H9 (cell line): ENCODE measurements at regions not wholly inside any gene's neighbourhood (a gene's known extent, or its start where the extent isn't known, plus 50 kb on each side); places are given as distances from the start of the nearest gene placed in this dataset.

Experiments used
- DNase-seq: peaks from one replicate; pipeline ENCODE4 v3.0.0-alpha.2; 2017
- H2AFZ ChIP-seq: one replicate; pipeline ENCODE4 v1.6.1; 2013; ENCODE audit warnings: mild to moderate bottlenecking, low read length, control low read depth, moderate library complexity
- H2AK5ac ChIP-seq: 2 replicates; pipeline ENCODE4 v1.6.1; 2013; ENCODE audit warnings: low read length, control low read depth, mixed read lengths; ENCODE audit not compliant: insufficient read length
- H2BK120ac ChIP-seq: one replicate; pipeline ENCODE4 v1.6.1; 2013; ENCODE audit warnings: low read depth, mild to moderate bottlenecking, low read length, control low read depth, inconsistent platforms; ENCODE audit not compliant: poor library complexity, severe bottlenecking
- H2BK12ac ChIP-seq: 2 replicates; pipeline ENCODE4 v1.6.1; 2013; ENCODE audit warnings: low read length, control low read depth, mixed read lengths, low read depth; ENCODE audit not compliant: insufficient read length
- H2BK15ac ChIP-seq: 2 replicates; pipeline ENCODE4 v1.6.1; 2013; ENCODE audit warnings: low read depth, low read length, control low read depth
- H2BK20ac ChIP-seq: one replicate; pipeline ENCODE4 v1.6.1; 2013; ENCODE audit warnings: low read depth, mild to moderate bottlenecking, low read length, control low read depth, inconsistent platforms; ENCODE audit not compliant: poor library complexity, severe bottlenecking
- H2BK5ac ChIP-seq: 2 replicates; pipeline ENCODE4 v1.6.1; 2013; ENCODE audit warnings: low read length, control low read depth, mixed read lengths; ENCODE audit not compliant: insufficient read length
- H3K14ac ChIP-seq: 2 replicates; pipeline ENCODE4 v1.6.1; 2013; ENCODE audit warnings: low read length, control low read depth; ENCODE audit not compliant: insufficient read depth
- H3K18ac ChIP-seq: 2 replicates; pipeline ENCODE4 v1.6.1; 2013; ENCODE audit warnings: low read depth, mild to moderate bottlenecking, mixed read lengths, low read length, control low read depth; ENCODE audit not compliant: insufficient read length
- H3K23ac ChIP-seq: 2 replicates; pipeline ENCODE4 v1.6.1; 2013; ENCODE audit warnings: low read length, control low read depth, mixed read lengths, low read depth; ENCODE audit not compliant: insufficient read length
- H3K23me2 ChIP-seq: 2 replicates; pipeline ENCODE4 v1.6.1; 2013; ENCODE audit warnings: low read depth, mild to moderate bottlenecking, mixed read lengths, low read length, control low read depth; ENCODE audit not compliant: insufficient read length, poor library complexity, severe bottlenecking
- H3K27ac ChIP-seq: 2 replicates; pipeline ENCODE4 v1.5.1; 2013; ENCODE audit warnings: low read length, control low read depth, mixed read lengths, low read depth; ENCODE audit not compliant: insufficient read length
- H3K27me3 ChIP-seq: 2 replicates; pipeline ENCODE4 v1.6.1; 2013; ENCODE audit warnings: low read length, control low read depth, inconsistent platforms; ENCODE audit not compliant: insufficient read depth
- H3K4ac ChIP-seq: 2 replicates; pipeline ENCODE4 v1.6.1; 2013; ENCODE audit warnings: low read depth, mild to moderate bottlenecking, control low read depth, inconsistent platforms, low read length, moderate library complexity
- H3K4me1 ChIP-seq: 2 replicates; pipeline ENCODE4 v1.6.1; 2013; ENCODE audit warnings: low read length, control low read depth, inconsistent platforms; ENCODE audit not compliant: insufficient read depth
- H3K4me2 ChIP-seq: 2 replicates; pipeline ENCODE4 v1.6.1; 2013; ENCODE audit warnings: low read length, control low read depth, mixed read lengths; ENCODE audit not compliant: insufficient read length, insufficient read depth
- H3K56ac ChIP-seq: 2 replicates; pipeline ENCODE4 v1.6.1; 2013; ENCODE audit warnings: low read depth, mild to moderate bottlenecking, mixed read lengths, low read length, control low read depth; ENCODE audit not compliant: insufficient read length
- H3K79me1 ChIP-seq: 2 replicates; pipeline ENCODE4 v1.6.1; 2013; ENCODE audit warnings: low read depth, mild to moderate bottlenecking, moderate library complexity, low read length, control low read depth, inconsistent platforms; ENCODE audit not compliant: insufficient read depth, poor library complexity, severe bottlenecking
- H3K79me2 ChIP-seq: 2 replicates; pipeline ENCODE4 v1.6.1; 2013; ENCODE audit warnings: low read length, control low read depth, inconsistent platforms; ENCODE audit not compliant: insufficient read depth
- H3K9ac ChIP-seq: 2 replicates; pipeline ENCODE4 v1.6.1; 2013; ENCODE audit warnings: low read length, control low read depth, mixed read lengths; ENCODE audit not compliant: insufficient read length; ENCODE audit errors: extremely low read depth
- H3K9me3 ChIP-seq: one replicate; pipeline ENCODE4 v1.6.1; 2013; ENCODE audit warnings: low read depth, low read length, inconsistent platforms; ENCODE audit not compliant: control insufficient read depth
- H3T11ph ChIP-seq: one replicate; pipeline ENCODE4 v1.6.1; 2013; ENCODE audit warnings: mild to moderate bottlenecking, low read length, control low read depth, inconsistent platforms
- H4K20me1 ChIP-seq: one replicate; pipeline ENCODE4 v1.6.1; 2013; ENCODE audit not compliant: control insufficient read depth, insufficient read length, insufficient read depth
- H4K5ac ChIP-seq: 2 replicates; pipeline ENCODE4 v1.6.1; 2013; ENCODE audit warnings: low read depth, mild to moderate bottlenecking, mixed read lengths, low read length, control low read depth; ENCODE audit not compliant: insufficient read length
- H4K8ac ChIP-seq: replicated peaks from 2 replicates; pipeline ENCODE4 v1.6.1; 2013; ENCODE audit warnings: low read length, control low read depth, mixed read lengths, low read depth; ENCODE audit not compliant: insufficient read length
- H4K91ac ChIP-seq: 2 replicates; pipeline ENCODE4 v1.6.1; 2013; ENCODE audit warnings: low read depth, mild to moderate bottlenecking, moderate library complexity, mixed read lengths, low read length, control low read depth; ENCODE audit not compliant: insufficient read length
- H3K27ac Mint-ChIP-seq, 3 experiments: 2 replicates in 2 of 3; 3 replicates in 1 of 3; pipeline ENCODE4 v1.8.0; 2020 to 2021; ENCODE audit warnings: mixed read lengths in 3 of 3, mild to moderate bottlenecking in 1 of 3, moderate library complexity in 1 of 3
- H3K27me3 Mint-ChIP-seq: 2 replicates; pipeline ENCODE4 v1.8.0; 2021; ENCODE audit warnings: low read depth, mild to moderate bottlenecking, moderate library complexity, mixed read lengths
- H3K36me3 Mint-ChIP-seq, 3 experiments: 2 replicates in 2 of 3; 3 replicates in 1 of 3; pipeline ENCODE4 v1.8.0; 2020 to 2021; ENCODE audit warnings: low read depth in 3 of 3, mixed read lengths in 3 of 3; ENCODE audit not compliant: insufficient read depth in 1 of 3
- H3K4me1 Mint-ChIP-seq, 2 experiments: 2 replicates each; pipeline ENCODE4 v1.8.0; 2020; ENCODE audit warnings: mixed read lengths in 2 of 2
- H3K4me3 Mint-ChIP-seq, 2 experiments: 2 replicates in 1 of 2; 3 replicates in 1 of 2; pipeline ENCODE4 v1.8.0; 2020 to 2021; ENCODE audit warnings: mild to moderate bottlenecking in 2 of 2, mixed read lengths in 2 of 2, moderate library complexity in 1 of 2
- H3K9me3 Mint-ChIP-seq, 2 experiments: 2 replicates in 1 of 2; 3 replicates in 1 of 2; pipeline ENCODE4 v1.8.0; 2020; ENCODE audit warnings: mild to moderate bottlenecking in 2 of 2, mixed read lengths in 2 of 2, moderate library complexity in 1 of 2
- CTCF ChIP-seq: fragments of 200-600 bp; sonication (generic); conservative IDR thresholded peaks from 3 replicates; pipeline ENCODE4 v1.8.0; 2021; ENCODE audit warnings: antibody characterized with exemption, mild to moderate bottlenecking
- WGBS: extraction: QIAGEN DNeasy Blood & Tissue Kit; methylation state at CpG from one replicate; pipeline ENCODE4 v1.1.7; 2013; ENCODE audit warnings: missing lambda C conversion rate, low lambda C conversion rate, mixed read lengths; ENCODE audit not compliant: insufficient read length; ENCODE audit errors: extremely low coverage; 5-methylcytosine and 5-hydroxymethylcytosine counted together

DNA sequence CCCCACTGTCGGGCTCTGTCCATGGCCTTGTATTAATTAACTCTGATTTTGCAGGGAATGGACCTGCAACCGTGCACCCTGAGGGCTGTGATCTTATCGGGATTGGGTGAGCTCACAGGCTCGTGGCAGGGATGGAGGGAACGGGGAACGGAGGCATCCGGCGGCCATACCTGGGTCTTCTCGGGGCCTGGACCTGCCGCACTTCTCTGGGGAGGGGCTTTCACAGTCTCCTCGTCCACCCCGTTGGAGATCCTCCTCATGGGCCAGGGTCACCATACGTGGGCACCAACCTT is 57.5 kb upstream of the SHH start:
- H3K4me3 Mint-ChIP-seq = no peak overlapping the region
- H3K36me3 Mint-ChIP-seq = no peaks in the 10 kb centered on the region; a peak in 2 of 7 replicates
- no peak overlapping the region for H2BK120ac ChIP-seq

More for the DNA sequence above, 57.5 kb upstream of the SHH start:
- no peaks in the 10 kb centered on the region for H4K20me1 ChIP-seq
- H3K4me2 ChIP-seq = no peak overlapping the region
- no peak overlapping the region; the same call in 1 of the 2 replicates for H3K14ac ChIP-seq
- H3K27me3 ChIP-seq = no peaks in the 10 kb centered on the region
- no peak overlapping the region for H4K8ac ChIP-seq
- no peak overlapping the region for H3K9ac ChIP-seq
- no peak for TF ChIP-seq CTCF
- no peak overlapping the region for H3K27ac ChIP-seq
- H2BK15ac ChIP-seq = no peak overlapping the region
- H3K9me3 ChIP-seq = no peaks in the 10 kb centered on the region
- no peak overlapping the region for H2BK20ac ChIP-seq
- no peaks in the 10 kb centered on the region for H3K23me2 ChIP-seq
- H3K56ac ChIP-seq = no peak overlapping the region
- DNase-seq = peak; percentile 7
- peaks cover 3% of the 10 kb centered on the region in 2 experiments; a peak in 3 of 5 replicates for H3K9me3 Mint-ChIP-seq
- no peak overlapping the region for H3T11ph ChIP-seq
- no peak overlapping the region for H3K23ac ChIP-seq
- no peak overlapping the region for H4K91ac ChIP-seq
- peaks cover 0 to 5% of the 10 kb centered on the region in 2 experiments; a peak in 2 of 4 replicates for H3K4me1 Mint-ChIP-seq
- no peak overlapping the region for H2AFZ ChIP-seq
- no peak overlapping the region for H3K27ac Mint-ChIP-seq
- H3K18ac ChIP-seq = no peak overlapping the region
- peaks cover 16% of the 10 kb centered on the region for H3K27me3 Mint-ChIP-seq
- no peaks in the 10 kb centered on the region for H3K4me1 ChIP-seq
- no CpG with 5 or more reads among the region's 13 CpGs for WGBS
- H2BK12ac ChIP-seq = no peak overlapping the region
- no peak overlapping the region for H3K4ac ChIP-seq
- H2BK5ac ChIP-seq = no peak overlapping the region
- H3K79me2 ChIP-seq = no peaks in the 10 kb centered on the region
- H2AK5ac ChIP-seq = no peak overlapping the region
- no peaks in the 10 kb centered on the region for H3K79me1 ChIP-seq
- no peak overlapping the region for H4K5ac ChIP-seq
